Astrocyte of the spinal cord (primary cell): ENCODE measurements at regions not wholly inside any gene's neighbourhood (a gene's known extent, or its start where the extent isn't known, plus 50 kb on each side); places are given as distances from the start of the nearest gene placed in this dataset.

Experiments
- DNase-seq: peaks from one replicate; pipeline ENCODE4 v3.0.0; 2011; ENCODE audit warnings: low read depth, low spot score
- H3K4me3 ChIP-seq: 2 replicates; pipeline ENCODE4 v1.5.1; 2011; ENCODE audit warnings: low read depth, mild to moderate bottlenecking, low read length, moderate library complexity
- in situ Hi-C: cut with HindIII; loops from 2 replicates; pipeline ENCODE4 v1.10.0; 2017; ENCODE audit warnings: low sequenced_read_pairs
- TF ChIP-seq, protein P1 (sequence below): IDR thresholded peaks from 2 replicates; pipeline ENCODE4 v1.5.1; 2012; ENCODE audit warnings: low read depth, mild to moderate bottlenecking, low read length, inconsistent platforms

DNA sequence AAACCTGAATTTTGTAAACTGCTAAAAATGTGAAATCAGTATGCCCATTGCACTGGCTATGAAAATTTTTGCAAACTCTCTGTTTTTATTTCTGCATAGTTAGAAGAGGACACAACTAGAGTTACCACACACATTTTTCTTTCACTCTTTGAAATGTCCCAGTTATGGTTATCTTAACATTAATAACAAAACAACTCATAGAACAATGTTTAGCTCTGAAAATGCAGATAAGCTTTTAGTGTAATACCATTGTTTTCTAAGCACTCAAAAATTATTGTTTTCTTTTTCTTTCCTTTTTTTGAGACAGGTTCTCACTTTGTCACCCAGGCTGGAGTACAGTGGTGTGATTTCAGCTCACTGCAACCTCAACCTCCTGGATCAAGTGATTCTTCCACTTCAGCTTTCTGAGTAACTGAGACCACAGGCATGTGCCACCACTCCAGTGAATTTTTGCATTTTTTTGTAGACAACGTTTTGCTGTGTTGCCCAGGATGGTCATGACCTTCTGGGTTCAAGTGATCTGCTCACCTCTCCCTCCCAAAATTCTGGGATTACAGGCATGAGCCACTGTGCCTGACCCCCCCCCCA, 1204.5 kb upstream of the ZEB2 start:
- H3K4me3 ChIP-seq, result no peak overlapping the region
- DNase-seq, result peak; percentile 21
- in situ Hi-C loops, result no loop called here
- TF ChIP-seq, protein P1, sequence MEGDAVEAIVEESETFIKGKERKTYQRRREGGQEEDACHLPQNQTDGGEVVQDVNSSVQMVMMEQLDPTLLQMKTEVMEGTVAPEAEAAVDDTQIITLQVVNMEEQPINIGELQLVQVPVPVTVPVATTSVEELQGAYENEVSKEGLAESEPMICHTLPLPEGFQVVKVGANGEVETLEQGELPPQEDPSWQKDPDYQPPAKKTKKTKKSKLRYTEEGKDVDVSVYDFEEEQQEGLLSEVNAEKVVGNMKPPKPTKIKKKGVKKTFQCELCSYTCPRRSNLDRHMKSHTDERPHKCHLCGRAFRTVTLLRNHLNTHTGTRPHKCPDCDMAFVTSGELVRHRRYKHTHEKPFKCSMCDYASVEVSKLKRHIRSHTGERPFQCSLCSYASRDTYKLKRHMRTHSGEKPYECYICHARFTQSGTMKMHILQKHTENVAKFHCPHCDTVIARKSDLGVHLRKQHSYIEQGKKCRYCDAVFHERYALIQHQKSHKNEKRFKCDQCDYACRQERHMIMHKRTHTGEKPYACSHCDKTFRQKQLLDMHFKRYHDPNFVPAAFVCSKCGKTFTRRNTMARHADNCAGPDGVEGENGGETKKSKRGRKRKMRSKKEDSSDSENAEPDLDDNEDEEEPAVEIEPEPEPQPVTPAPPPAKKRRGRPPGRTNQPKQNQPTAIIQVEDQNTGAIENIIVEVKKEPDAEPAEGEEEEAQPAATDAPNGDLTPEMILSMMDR, result no peak

- no peak overlapping the region for H3K4me3 ChIP-seq
- in situ Hi-C loops, result no loop called here
- TF ChIP-seq, protein P1, result no peak
Measured at GRCh38 chr2:145723872-145724271, 1204.0 kb upstream of the ZEB2 start.

GRCh38 chr2:145721681-145722080, 1201.8 kb upstream of the ZEB2 start:
- TF ChIP-seq, protein P1, result no peak
- DNase-seq, result no peak
- in situ Hi-C loops, result no loop called here
- no peak overlapping the region for H3K4me3 ChIP-seq

More at GRCh38 chr2:145723872-145724271, 1204.0 kb upstream of the ZEB2 start:
- no peak for DNase-seq

GRCh38 chr2:145715601-145716000, 1195.7 kb upstream of the ZEB2 start:
- TF ChIP-seq, protein P1, result no peak
- DNase-seq, result no peak
- H3K4me3 ChIP-seq, result no peak overlapping the region
- in situ Hi-C loops, result no loop called here

GRCh38 chr2:145710303-145710702, 1190.4 kb upstream of the ZEB2 start:
- TF ChIP-seq, protein P1, result no peak
- in situ Hi-C loops, result no loop called here
- no peak overlapping the region for H3K4me3 ChIP-seq
- no peak for DNase-seq

DNA sequence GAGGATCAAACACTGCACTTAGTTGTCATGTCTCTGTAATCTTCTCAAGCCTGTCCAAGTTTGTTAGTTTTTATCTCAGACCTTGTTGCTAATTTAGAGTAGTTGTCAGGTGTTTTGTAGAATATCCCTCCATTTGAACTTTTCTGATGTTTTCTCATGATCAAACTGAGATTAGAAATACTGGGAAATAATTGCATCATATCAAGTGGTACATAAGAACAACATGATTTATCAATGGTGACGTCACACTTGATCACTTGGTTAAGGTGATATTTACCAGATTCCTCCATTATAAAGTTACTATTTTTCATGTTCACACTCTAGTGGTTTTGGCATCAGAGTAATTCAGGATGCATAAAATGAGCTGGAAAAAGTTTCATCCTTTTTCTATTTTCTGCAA, 1182.4 kb upstream of the ZEB2 start:
- no peak for DNase-seq
- H3K4me3 ChIP-seq, result no peak overlapping the region
- in situ Hi-C loops, result no loop called here
- TF ChIP-seq, protein P1, result no peak
